ENCODE measurements at regions not wholly inside any gene's neighbourhood (a gene's known extent, or its start where the extent isn't known, plus 50 kb on each side); places are given as distances from the start of the nearest gene placed in this dataset.

GRCh38 chr20:8079976-8080375 is 52.1 kb upstream of the PLCB1 start:
- DNase-seq: no peak
- TF ChIP-seq, protein P1, sequence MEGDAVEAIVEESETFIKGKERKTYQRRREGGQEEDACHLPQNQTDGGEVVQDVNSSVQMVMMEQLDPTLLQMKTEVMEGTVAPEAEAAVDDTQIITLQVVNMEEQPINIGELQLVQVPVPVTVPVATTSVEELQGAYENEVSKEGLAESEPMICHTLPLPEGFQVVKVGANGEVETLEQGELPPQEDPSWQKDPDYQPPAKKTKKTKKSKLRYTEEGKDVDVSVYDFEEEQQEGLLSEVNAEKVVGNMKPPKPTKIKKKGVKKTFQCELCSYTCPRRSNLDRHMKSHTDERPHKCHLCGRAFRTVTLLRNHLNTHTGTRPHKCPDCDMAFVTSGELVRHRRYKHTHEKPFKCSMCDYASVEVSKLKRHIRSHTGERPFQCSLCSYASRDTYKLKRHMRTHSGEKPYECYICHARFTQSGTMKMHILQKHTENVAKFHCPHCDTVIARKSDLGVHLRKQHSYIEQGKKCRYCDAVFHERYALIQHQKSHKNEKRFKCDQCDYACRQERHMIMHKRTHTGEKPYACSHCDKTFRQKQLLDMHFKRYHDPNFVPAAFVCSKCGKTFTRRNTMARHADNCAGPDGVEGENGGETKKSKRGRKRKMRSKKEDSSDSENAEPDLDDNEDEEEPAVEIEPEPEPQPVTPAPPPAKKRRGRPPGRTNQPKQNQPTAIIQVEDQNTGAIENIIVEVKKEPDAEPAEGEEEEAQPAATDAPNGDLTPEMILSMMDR (IDR thresholded peaks at IDR 0.05): no peak

DNA sequence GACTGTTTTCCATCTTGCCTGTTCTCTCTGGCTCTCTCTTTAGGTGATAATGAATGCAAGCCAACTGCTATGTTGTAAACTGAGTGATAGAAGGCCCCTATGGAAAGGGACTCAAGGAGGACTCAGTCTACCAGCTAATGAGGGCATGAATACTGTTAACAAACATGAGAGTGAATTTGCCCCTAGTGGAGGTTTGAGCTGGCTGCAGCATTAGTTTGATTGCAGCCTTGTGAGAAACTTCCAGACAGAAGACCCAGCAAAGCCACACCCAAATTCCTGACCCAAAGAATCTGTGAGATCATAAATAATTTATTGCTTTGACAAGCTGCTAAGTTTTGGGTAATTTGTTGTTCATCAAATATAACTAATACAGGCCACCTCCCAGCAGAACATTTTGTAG is 50.0 kb upstream of the PLCB1 start:
- no peak for ATAC-seq
- H3K4me1 ChIP-seq: no peaks in the 10 kb centered on the region
- DNase-seq: no peak
- intact Hi-C loops (cut with DNase I): no loop called here
- TF ChIP-seq, protein P1 (IDR thresholded peaks at IDR 0.05): peak; percentile 22
- H3K27me3 ChIP-seq: no peaks in the 10 kb centered on the region
- no peak overlapping the region for H3K27ac ChIP-seq
- H3K4me3 ChIP-seq: no peak overlapping the region
- no peaks in the 10 kb centered on the region for H3K36me3 ChIP-seq
- H3K9me3 ChIP-seq: no peaks in the 10 kb centered on the region

More at GRCh38 chr20:8079976-8080375, 52.1 kb upstream of the PLCB1 start:
- Histone ChIP-seq H3K27ac (no peak overlapping the region), H3K4me3 (no peak overlapping the region), H3K36me3 (no peaks in the 10 kb centered on the region), H3K27me3 (no peaks in the 10 kb centered on the region), H3K4me1 (no peaks in the 10 kb centered on the region), H3K9me3 (no peaks in the 10 kb centered on the region)
- no peak for ATAC-seq
- intact Hi-C loops (cut with DNase I): no loop called here
